T-cell (primary cell): ENCODE measurements at regions not wholly inside any gene's neighbourhood (a gene's known extent, or its start where the extent isn't known, plus 50 kb on each side); places are given as distances from the start of the nearest gene placed in this dataset.

ENCODE experiments used
- ATAC-seq, 4 experiments: fragments of 200-7000 bp in 3 of 4; fragments of 150-1000 bp in 1 of 4; cut with Tn5 transposase; replicated peaks in 1 of 4; 1 replicate in 3 of 4; 2 replicates in 1 of 4; pipeline ENCODE4 v1.10.0; 2021; ENCODE audit warnings: moderate library complexity in 3 of 4, mild to moderate bottlenecking in 2 of 4, moderate number of reproducible peaks in 1 of 4
- CTCF ChIA-PET, 2 donors: fragments of 300-600 bp; sonication (Branson Sonifier 250); formaldehyde crosslinking; loops; one replicate each; lab custom pipeline; 2022; ENCODE audit warnings: antibody characterized with exemption in 2 of 2; lab: Charles Lee
- POLR2A ChIA-PET, 2 donors: fragments of 300-600 bp; sonication (Branson Sonifier 250); formaldehyde crosslinking; loops; one replicate each; lab custom pipeline; 2022; ENCODE audit warnings: antibody characterized with exemption in 2 of 2; lab: Charles Lee
- DNase-seq, 35 experiments: peaks; one replicate each; pipeline versions ENCODE4 v3.0.0 to v3.0.0-alpha.2; 2013 to 2023
- H3K27ac ChIP-seq: one replicate; pipeline ENCODE4 v1.5.1; 2013; ENCODE audit warnings: low read length
- H3K27me3 ChIP-seq, 2 experiments: replicated peaks in 1 of 2; 1 replicate in 1 of 2; 2 replicates in 1 of 2; pipeline versions ENCODE4 v1.6.1 to v1.7.0; 2013; ENCODE audit warnings: low read length in 1 of 2, mixed read lengths in 1 of 2; ENCODE audit not compliant: control insufficient read depth in 2 of 2, insufficient read depth in 2 of 2; ENCODE audit errors: extremely low read depth in 1 of 2
- H3K36me3 ChIP-seq, 2 donors: 1 replicate in 1 of 2; 2 replicates in 1 of 2; pipeline versions ENCODE4 v1.6.1 to v1.7.0; 2013; ENCODE audit warnings: low read length in 1 of 2; ENCODE audit not compliant: control insufficient read depth in 2 of 2, insufficient read depth in 1 of 2; ENCODE audit errors: extremely low read depth in 1 of 2
- H3K4me1 ChIP-seq, 2 experiments: 1 replicate in 1 of 2; 2 replicates in 1 of 2; pipeline versions ENCODE4 v1.6.1 to v1.7.0; 2013; ENCODE audit warnings: low read length in 2 of 2, mixed read lengths in 1 of 2; ENCODE audit not compliant: insufficient read depth in 2 of 2, control insufficient read depth in 1 of 2; ENCODE audit errors: extremely low read depth in 1 of 2
- H3K4me3 ChIP-seq, 2 donors: 1 replicate in 1 of 2; 2 replicates in 1 of 2; pipeline versions ENCODE4 v1.5.1 to v1.7.0; 2013; ENCODE audit warnings: mild to moderate bottlenecking in 2 of 2, low read length in 1 of 2, moderate library complexity in 1 of 2; ENCODE audit not compliant: control insufficient read depth in 1 of 2; ENCODE audit errors: extremely low read depth in 1 of 2
- H3K9me3 ChIP-seq: 2 replicates; pipeline ENCODE4 v1.7.0; 2013
- H3K27ac Mint-ChIP-seq, 2 donors: one replicate each; pipeline ENCODE4 v1.8.0; 2020 to 2021; ENCODE audit warnings: mild to moderate bottlenecking in 2 of 2, mixed read lengths in 2 of 2
- H3K27me3 Mint-ChIP-seq, 2 donors: one replicate each; pipeline ENCODE4 v1.8.0; 2021 to 2022; ENCODE audit warnings: mixed read lengths in 2 of 2
- H3K36me3 Mint-ChIP-seq: one replicate; pipeline ENCODE4 v1.8.0; 2021; ENCODE audit warnings: mixed read lengths
- H3K4me1 Mint-ChIP-seq, 3 donors: one replicate each; pipeline ENCODE4 v1.8.0; 2020 to 2022; ENCODE audit warnings: mixed read lengths in 3 of 3, mild to moderate bottlenecking in 1 of 3
- H3K4me3 Mint-ChIP-seq, 3 donors: one replicate each; pipeline ENCODE4 v1.8.0; 2020 to 2022; ENCODE audit warnings: mild to moderate bottlenecking in 3 of 3, mixed read lengths in 3 of 3, moderate library complexity in 3 of 3
- H3K9me3 Mint-ChIP-seq, 3 donors: one replicate each; pipeline ENCODE4 v1.8.0; 2020 to 2022; ENCODE audit warnings: mixed read lengths in 3 of 3
- WGBS: methylation state at CpG from one replicate; pipeline ENCODE4 v1.1.5; 2013; ENCODE audit warnings: missing lambda C conversion rate; ENCODE audit not compliant: insufficient coverage; 5-methylcytosine and 5-hydroxymethylcytosine counted together

GRCh38 chr5:93277051-93277450 lies 304.0 kb downstream of the NR2F1-AS1 start:
- no peaks in the 10 kb centered on the region for H3K36me3 Mint-ChIP-seq
- no peak overlapping the region for H3K27ac ChIP-seq
- POLR2A ChIA-PET = no interaction called here

GRCh38 chr5:93275376-93275775 lies 305.6 kb downstream of the NR2F1-AS1 start:
- H3K4me3 Mint-ChIP-seq = no peak overlapping the region
- no peak for DNase-seq
- no peak overlapping the region for H3K27ac Mint-ChIP-seq
- H3K27me3 Mint-ChIP-seq = no peaks in the 10 kb centered on the region
- Histone ChIP-seq H3K4me1 (no peaks in the 10 kb centered on the region), H3K27me3 (no peaks in the 10 kb centered on the region), H3K36me3 (no peaks in the 10 kb centered on the region), H3K27ac (no peak overlapping the region), H3K9me3 (no peaks in the 10 kb centered on the region), H3K4me3 (no peak overlapping the region)
- H3K9me3 Mint-ChIP-seq = peaks cover 0 to 4% (median 0%) of the 10 kb centered on the region in 3 donors
- H3K4me1 Mint-ChIP-seq = no peaks in the 10 kb centered on the region
- H3K36me3 Mint-ChIP-seq = no peaks in the 10 kb centered on the region
- ChIA-PET CTCF (no interaction called here), POLR2A (no interaction called here)
- no peak for ATAC-seq

More at GRCh38 chr5:93277051-93277450, 304.0 kb downstream of the NR2F1-AS1 start:
- H3K9me3 ChIP-seq = no peaks in the 10 kb centered on the region
- Mint-ChIP-seq H3K27ac (no peak overlapping the region), H3K9me3 (peaks cover 0 to 4% (median 0%) of the 10 kb centered on the region in 3 donors), H3K4me3 (no peak overlapping the region), H3K27me3 (no peaks in the 10 kb centered on the region), H3K4me1 (no peaks in the 10 kb centered on the region)
- 84% methylated on average over 3 of the region's 6 CpGs for WGBS
- CTCF ChIA-PET = no interaction called here
- H3K4me3 ChIP-seq = no peak overlapping the region
- H3K27me3 ChIP-seq = no peaks in the 10 kb centered on the region
- no peaks in the 10 kb centered on the region for H3K36me3 ChIP-seq
- ATAC-seq = no peak
- no peak for DNase-seq
- no peaks in the 10 kb centered on the region for H3K4me1 ChIP-seq

GRCh38 chr5:93274291-93274690 lies 306.7 kb downstream of the NR2F1-AS1 start:
- ChIA-PET CTCF (no interaction called here), POLR2A (no interaction called here)
- Mint-ChIP-seq H3K27ac (no peak overlapping the region), H3K4me3 (no peak overlapping the region), H3K27me3 (no peaks in the 10 kb centered on the region), H3K9me3 (peaks cover 0 to 4% (median 0%) of the 10 kb centered on the region in 3 donors), H3K36me3 (no peaks in the 10 kb centered on the region), H3K4me1 (no peaks in the 10 kb centered on the region)
- 84% methylated on average over 4 of the region's 5 CpGs for WGBS
- Histone ChIP-seq H3K36me3 (no peaks in the 10 kb centered on the region), H3K27me3 (no peaks in the 10 kb centered on the region), H3K4me1 (no peaks in the 10 kb centered on the region), H3K27ac (no peak overlapping the region), H3K9me3 (no peaks in the 10 kb centered on the region), H3K4me3 (no peak overlapping the region)
- ATAC-seq = no peak
- DNase-seq = no peak

- DNase-seq (no peak), ATAC-seq (no peak)
- H3K27ac ChIP-seq = no peak overlapping the region
- WGBS = 90% methylated on average over 2 of the region's 2 CpGs
- Mint-ChIP-seq H3K4me3 (no peak overlapping the region), H3K9me3 (peaks cover 0 to 9% (median 4%) of the 10 kb centered on the region in 3 donors), H3K27ac (no peak overlapping the region), H3K4me1 (no peaks in the 10 kb centered on the region), H3K27me3 (no peaks in the 10 kb centered on the region), H3K36me3 (no peaks in the 10 kb centered on the region)
- ChIA-PET POLR2A (no interaction called here), CTCF (no interaction called here)
- no peaks in the 10 kb centered on the region for H3K9me3 ChIP-seq
- no peak overlapping the region for H3K4me3 ChIP-seq
- no peaks in the 10 kb centered on the region for H3K27me3 ChIP-seq
- no peaks in the 10 kb centered on the region for H3K36me3 ChIP-seq
- H3K4me1 ChIP-seq = no peaks in the 10 kb centered on the region
Observed at GRCh38 chr5:93273176-93273575, 307.8 kb downstream of the NR2F1-AS1 start.

- Mint-ChIP-seq H3K36me3 (no peaks in the 10 kb centered on the region), H3K4me3 (no peak overlapping the region), H3K27ac (no peak overlapping the region), H3K9me3 (peaks cover 0 to 9% (median 4%) of the 10 kb centered on the region in 3 donors), H3K27me3 (no peaks in the 10 kb centered on the region), H3K4me1 (no peaks in the 10 kb centered on the region)
- Histone ChIP-seq H3K9me3 (no peaks in the 10 kb centered on the region), H3K36me3 (no peaks in the 10 kb centered on the region), H3K27me3 (no peaks in the 10 kb centered on the region), H3K4me3 (no peak overlapping the region), H3K27ac (no peak overlapping the region), H3K4me1 (no peaks in the 10 kb centered on the region)
- DNase-seq (no peak), ATAC-seq (no peak)
- ChIA-PET POLR2A (no interaction called here), CTCF (no interaction called here)
- 36% methylated on average over 2 of the region's 5 CpGs for WGBS
Observed at GRCh38 chr5:93272108-93272507, 308.9 kb downstream of the NR2F1-AS1 start.

- ChIA-PET CTCF (no interaction called here), POLR2A (interaction anchor here in 1 of 2 donors (0.6 kb wide), 1 partner anchor 19 kb away, joined by 3 read pairs; no protein-coding TSS in a partner anchor)
- Mint-ChIP-seq H3K36me3 (no peaks in the 10 kb centered on the region), H3K27me3 (no peaks in the 10 kb centered on the region), H3K9me3 (peaks cover 0 to 4% (median 4%) of the 10 kb centered on the region in 3 donors), H3K4me1 (no peaks in the 10 kb centered on the region), H3K4me3 (no peak overlapping the region), H3K27ac (no peak overlapping the region)
- H3K4me3 ChIP-seq = no peak overlapping the region
- WGBS = 92% methylated on average over 12 of the region's 13 CpGs
- H3K27ac ChIP-seq = no peak overlapping the region
- DNase-seq = no peak
- no peak for ATAC-seq
- no peaks in the 10 kb centered on the region for H3K4me1 ChIP-seq
- no peaks in the 10 kb centered on the region for H3K36me3 ChIP-seq
- no peaks in the 10 kb centered on the region for H3K27me3 ChIP-seq
- no peaks in the 10 kb centered on the region for H3K9me3 ChIP-seq
Observed at GRCh38 chr5:93267736-93268135, 313.3 kb downstream of the NR2F1-AS1 start.

GRCh38 chr5:93267276-93267675 lies 313.7 kb downstream of the NR2F1-AS1 start:
- Histone ChIP-seq H3K9me3 (no peaks in the 10 kb centered on the region), H3K4me1 (no peaks in the 10 kb centered on the region), H3K27me3 (no peaks in the 10 kb centered on the region), H3K36me3 (no peaks in the 10 kb centered on the region), H3K27ac (no peak overlapping the region), H3K4me3 (no peak overlapping the region)
- no peaks in the 10 kb centered on the region for H3K36me3 Mint-ChIP-seq
- CTCF ChIA-PET = no interaction called here
- H3K27me3 Mint-ChIP-seq = no peaks in the 10 kb centered on the region
- DNase-seq = no peak
- POLR2A ChIA-PET = interaction anchor here in 1 of 2 donors (0.6 kb wide), 1 partner anchor 20 kb away, joined by 3 read pairs; no protein-coding TSS in a partner anchor
- 96% methylated on average over 20 of the region's 20 CpGs for WGBS
- no peak overlapping the region for H3K4me3 Mint-ChIP-seq
- no peak overlapping the region for H3K27ac Mint-ChIP-seq
- peaks cover 0 to 4% (median 4%) of the 10 kb centered on the region in 3 donors for H3K9me3 Mint-ChIP-seq
- no peak for ATAC-seq
- H3K4me1 Mint-ChIP-seq = no peaks in the 10 kb centered on the region
